ENCODE measurements at regions not wholly inside any gene's neighbourhood (a gene's known extent, or its start where the extent isn't known, plus 50 kb on each side); places are given as distances from the start of the nearest gene placed in this dataset.

GRCh38 chr12:75578546-75578945 lies 67.1 kb upstream of the KRR1 start (continued):
- TF ChIP-seq, protein P1, sequence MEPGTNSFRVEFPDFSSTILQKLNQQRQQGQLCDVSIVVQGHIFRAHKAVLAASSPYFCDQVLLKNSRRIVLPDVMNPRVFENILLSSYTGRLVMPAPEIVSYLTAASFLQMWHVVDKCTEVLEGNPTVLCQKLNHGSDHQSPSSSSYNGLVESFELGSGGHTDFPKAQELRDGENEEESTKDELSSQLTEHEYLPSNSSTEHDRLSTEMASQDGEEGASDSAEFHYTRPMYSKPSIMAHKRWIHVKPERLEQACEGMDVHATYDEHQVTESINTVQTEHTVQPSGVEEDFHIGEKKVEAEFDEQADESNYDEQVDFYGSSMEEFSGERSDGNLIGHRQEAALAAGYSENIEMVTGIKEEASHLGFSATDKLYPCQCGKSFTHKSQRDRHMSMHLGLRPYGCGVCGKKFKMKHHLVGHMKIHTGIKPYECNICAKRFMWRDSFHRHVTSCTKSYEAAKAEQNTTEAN (CRISPR knock-in tag; IDR thresholded peaks at IDR 0.05): no peak
- TF ChIP-seq JAZF1 (CRISPR knock-in tag; IDR thresholded peaks at IDR 0.05): no peak

DNA sequence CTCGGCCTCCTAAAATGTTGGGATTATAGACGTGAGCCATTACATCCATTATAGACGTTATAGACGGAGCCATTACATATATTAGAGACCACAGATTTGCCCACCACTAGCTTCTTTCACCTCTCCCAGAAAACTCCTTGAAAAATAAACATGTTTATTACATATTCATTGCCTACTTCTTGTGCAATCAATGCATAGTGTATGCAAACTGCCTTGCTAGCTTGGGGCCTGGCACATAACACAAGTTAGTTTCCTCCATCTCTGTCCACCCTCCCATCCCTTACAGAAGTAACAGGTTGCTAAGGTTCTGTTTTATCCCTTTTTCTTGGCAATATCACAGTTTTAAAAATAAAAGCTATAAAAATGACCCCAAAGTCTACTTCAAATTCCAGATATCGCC lies 66.4 kb upstream of the KRR1 start:
- Mint-ChIP-seq H3K4me3 (no peak overlapping the region), H3K9me3 (peaks cover under 1% of the 10 kb centered on the region; the same call in 1 of the 2 replicates), H3K27me3 (ENCODE audit: low read depth) (no peaks in the 10 kb centered on the region), H3K27ac (no peak overlapping the region), H3K36me3 (no peaks in the 10 kb centered on the region), H3K4me1 (no peaks in the 10 kb centered on the region; the same call in 1 of the 2 replicates)
- DNase-seq (ENCODE audit: low spot score): no peak
- TF ChIP-seq ATF2 (CRISPR knock-in tag; IDR thresholded peaks at IDR 0.05; ENCODE audit: borderline replicate concordance, low read depth) (no peak), OVOL2 (CRISPR knock-in tag; IDR thresholded peaks at IDR 0.05; ENCODE audit: borderline replicate concordance) (no peak), ATF1 (CRISPR knock-in tag; IDR thresholded peaks at IDR 0.05) (no peak), KAT7 (CRISPR knock-in tag; IDR thresholded peaks at IDR 0.05; ENCODE audit: borderline replicate concordance) (no peak)
- TF ChIP-seq, protein P2, sequence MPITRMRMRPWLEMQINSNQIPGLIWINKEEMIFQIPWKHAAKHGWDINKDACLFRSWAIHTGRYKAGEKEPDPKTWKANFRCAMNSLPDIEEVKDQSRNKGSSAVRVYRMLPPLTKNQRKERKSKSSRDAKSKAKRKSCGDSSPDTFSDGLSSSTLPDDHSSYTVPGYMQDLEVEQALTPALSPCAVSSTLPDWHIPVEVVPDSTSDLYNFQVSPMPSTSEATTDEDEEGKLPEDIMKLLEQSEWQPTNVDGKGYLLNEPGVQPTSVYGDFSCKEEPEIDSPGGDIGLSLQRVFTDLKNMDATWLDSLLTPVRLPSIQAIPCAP (CRISPR knock-in tag; IDR thresholded peaks at IDR 0.05): no peak
- TF ChIP-seq, protein P1 (CRISPR knock-in tag; IDR thresholded peaks at IDR 0.05): no peak
- no peak for ATAC-seq
- CTCF ChIA-PET: no interaction called here
- POLR2A ChIA-PET: no interaction called here

GRCh38 chr12:75571656-75572205 lies 60.3 kb upstream of the KRR1 start:
- CTCF ChIA-PET: no interaction called here
- Mint-ChIP-seq H3K36me3 (no peaks in the 10 kb centered on the region), H3K4me1 (no peaks in the 10 kb centered on the region)

More at GRCh38 chr12:75571656-75572205, 60.3 kb upstream of the KRR1 start:
- H3K9me3 Mint-ChIP-seq: peaks cover 9% of the 10 kb centered on the region
- ATAC-seq: no peak
- no peak overlapping the region for H3K4me3 Mint-ChIP-seq
- POLR2A ChIA-PET: no interaction called here
- TF ChIP-seq MXD4 (CRISPR knock-in tag; IDR thresholded peaks at IDR 0.05; ENCODE audit: borderline replicate concordance) (no peak), IRF2 (CRISPR knock-in tag; IDR thresholded peaks at IDR 0.05; ENCODE audit: borderline replicate concordance, low read depth) (no peak), ZNF317 (CRISPR knock-in tag; IDR thresholded peaks at IDR 0.05; ENCODE audit: borderline replicate concordance, low read depth) (no peak), GRHL2 (CRISPR knock-in tag; IDR thresholded peaks at IDR 0.05; ENCODE audit: insufficient replicate concordance, severe bottlenecking) (no peak), EMX1 (CRISPR knock-in tag; IDR thresholded peaks at IDR 0.05) (no peak), CBFB (CRISPR knock-in tag; IDR thresholded peaks at IDR 0.05; ENCODE audit: low read depth) (no peak), ZNF219 (CRISPR knock-in tag; IDR thresholded peaks at IDR 0.05; ENCODE audit: borderline replicate concordance) (no peak), GTF2I (CRISPR knock-in tag; conservative IDR thresholded peaks at IDR 0.05) (no peak), ATF2 (CRISPR knock-in tag; IDR thresholded peaks at IDR 0.05; ENCODE audit: borderline replicate concordance, low read depth) (no peak), NFYB (CRISPR knock-in tag; conservative IDR thresholded peaks at IDR 0.05; ENCODE audit: low read depth) (no peak), JUN (CRISPR knock-in tag; IDR thresholded peaks at IDR 0.05) (no peak)
- TF ChIP-seq, protein P3, sequence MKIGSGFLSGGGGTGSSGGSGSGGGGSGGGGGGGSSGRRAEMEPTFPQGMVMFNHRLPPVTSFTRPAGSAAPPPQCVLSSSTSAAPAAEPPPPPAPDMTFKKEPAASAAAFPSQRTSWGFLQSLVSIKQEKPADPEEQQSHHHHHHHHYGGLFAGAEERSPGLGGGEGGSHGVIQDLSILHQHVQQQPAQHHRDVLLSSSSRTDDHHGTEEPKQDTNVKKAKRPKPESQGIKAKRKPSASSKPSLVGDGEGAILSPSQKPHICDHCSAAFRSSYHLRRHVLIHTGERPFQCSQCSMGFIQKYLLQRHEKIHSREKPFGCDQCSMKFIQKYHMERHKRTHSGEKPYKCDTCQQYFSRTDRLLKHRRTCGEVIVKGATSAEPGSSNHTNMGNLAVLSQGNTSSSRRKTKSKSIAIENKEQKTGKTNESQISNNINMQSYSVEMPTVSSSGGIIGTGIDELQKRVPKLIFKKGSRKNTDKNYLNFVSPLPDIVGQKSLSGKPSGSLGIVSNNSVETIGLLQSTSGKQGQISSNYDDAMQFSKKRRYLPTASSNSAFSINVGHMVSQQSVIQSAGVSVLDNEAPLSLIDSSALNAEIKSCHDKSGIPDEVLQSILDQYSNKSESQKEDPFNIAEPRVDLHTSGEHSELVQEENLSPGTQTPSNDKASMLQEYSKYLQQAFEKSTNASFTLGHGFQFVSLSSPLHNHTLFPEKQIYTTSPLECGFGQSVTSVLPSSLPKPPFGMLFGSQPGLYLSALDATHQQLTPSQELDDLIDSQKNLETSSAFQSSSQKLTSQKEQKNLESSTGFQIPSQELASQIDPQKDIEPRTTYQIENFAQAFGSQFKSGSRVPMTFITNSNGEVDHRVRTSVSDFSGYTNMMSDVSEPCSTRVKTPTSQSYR (CRISPR knock-in tag; IDR thresholded peaks at IDR 0.05): no peak
- no peaks in the 10 kb centered on the region for H3K27me3 Mint-ChIP-seq (ENCODE audit: low read depth)
- DNase-seq (ENCODE audit: low spot score): no peak
- no peak overlapping the region for H3K27ac Mint-ChIP-seq

Data from WTC11 (cell line).